Anterior cingulate cortex (tissue), 58 donors: ENCODE measurements at regions not wholly inside any gene's neighbourhood (a gene's known extent, or its start where the extent isn't known, plus 50 kb on each side); places are given as distances from the start of the nearest gene placed in this dataset.

ENCODE experiments used
- DNase-seq, 58 donors: peaks; one replicate each; lab custom pipeline; 2025; lab: John Stamatoyannopoulos, UW

DNA sequence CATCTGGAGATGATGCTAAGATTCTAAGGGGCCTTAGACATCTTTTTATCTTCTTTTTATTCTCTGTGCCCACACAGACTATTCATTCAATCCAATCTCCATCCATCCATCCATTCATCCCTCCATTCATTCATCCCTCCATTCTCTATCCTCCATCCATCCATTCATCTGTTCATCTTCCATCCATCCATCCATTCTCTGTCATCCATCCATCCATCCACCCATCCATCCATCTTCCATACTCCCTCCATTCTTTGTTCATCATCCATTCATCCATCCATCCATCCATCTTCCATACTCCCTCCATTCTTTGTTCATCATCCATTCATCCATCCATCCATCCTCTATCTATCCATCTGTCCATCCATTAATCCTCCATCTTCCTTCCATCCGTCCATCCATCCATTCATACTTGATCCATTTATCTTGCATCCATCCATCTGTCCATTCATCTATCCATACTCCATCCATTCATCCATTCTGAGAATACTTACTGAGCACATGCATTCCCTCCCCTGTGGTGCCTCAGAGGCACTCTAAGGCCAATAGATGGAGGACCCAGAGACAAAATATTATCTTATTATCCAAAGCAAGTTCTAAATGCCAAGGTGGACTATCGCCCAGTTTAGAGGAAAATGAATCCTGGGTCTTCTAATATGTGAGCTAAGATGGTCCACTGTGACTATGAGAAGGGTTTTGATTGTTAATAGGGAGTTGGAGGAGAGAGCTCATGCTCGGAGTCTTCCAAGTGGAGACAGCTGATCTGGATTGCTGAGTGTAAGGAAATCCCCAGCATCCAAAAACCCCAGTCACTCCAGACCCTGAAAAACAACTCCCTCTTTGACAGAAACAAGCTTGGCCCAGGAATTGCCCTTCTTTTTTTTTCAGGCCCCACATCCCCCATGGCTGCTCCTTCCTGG is 152.6 kb upstream of the MYCN start:
- no peak for DNase-seq

- no peak for DNase-seq
These were observed 151.9 kb upstream of the MYCN start for GRCh38 chr2:15788455-15788829.

DNA sequence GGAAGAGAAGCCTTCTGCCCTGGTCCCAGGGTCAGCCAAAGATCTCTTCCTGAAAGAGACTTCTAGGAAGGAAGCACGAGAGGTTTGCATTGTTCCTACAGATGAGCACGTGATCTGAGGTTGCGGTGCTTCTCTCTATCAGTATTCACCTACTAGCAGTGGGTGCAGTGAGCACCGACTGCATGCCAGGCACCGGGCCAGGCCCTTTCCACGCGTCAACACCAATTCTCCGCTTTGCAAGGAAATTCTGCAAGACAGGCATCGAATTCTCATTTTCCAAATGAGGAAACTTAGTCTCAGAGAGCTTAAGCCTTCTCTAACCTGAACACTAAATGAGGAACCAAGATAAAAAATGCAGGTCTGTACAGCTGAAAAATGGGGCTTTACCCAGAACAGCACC is 151.5 kb upstream of the MYCN start:
- no peak for DNase-seq

DNA sequence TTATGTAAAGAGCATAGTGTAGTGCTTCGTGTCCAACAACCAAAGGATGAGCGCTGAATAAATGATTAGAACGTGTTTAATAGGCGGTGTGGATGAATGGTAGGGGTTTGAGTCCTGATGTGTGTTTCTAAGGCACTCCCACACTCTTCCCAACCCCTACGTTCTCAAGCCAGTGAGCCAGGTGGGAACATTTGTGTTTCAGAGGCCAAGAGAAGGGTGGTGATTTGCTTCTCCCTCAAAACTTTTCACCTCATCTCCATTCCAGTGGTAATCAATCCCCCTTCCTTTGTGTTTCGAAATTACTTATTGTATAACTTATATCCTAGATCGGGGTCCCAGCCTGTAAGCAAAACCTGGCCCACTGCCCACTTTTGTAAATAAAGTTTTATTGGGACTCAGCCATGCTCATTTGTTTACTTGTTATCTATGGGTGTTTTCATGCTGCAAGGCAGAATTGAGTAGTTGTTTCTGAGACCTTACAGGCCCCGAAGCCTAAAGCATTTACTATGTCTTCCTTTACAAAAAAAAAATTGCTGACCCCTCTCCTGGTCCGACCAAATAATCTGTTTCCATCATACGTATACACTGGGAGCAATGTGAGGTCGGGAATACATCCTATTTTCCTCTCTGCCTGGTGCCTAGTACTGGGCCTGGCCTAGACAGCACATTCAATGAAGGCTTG is 150.8 kb upstream of the MYCN start:
- DNase-seq, result no peak

GRCh38 chr2:15790326-15790725 is 150.0 kb upstream of the MYCN start:
- no peak for DNase-seq

- no peak for DNase-seq
These were observed 149.5 kb upstream of the MYCN start for GRCh38 chr2:15790838-15791237.

DNA sequence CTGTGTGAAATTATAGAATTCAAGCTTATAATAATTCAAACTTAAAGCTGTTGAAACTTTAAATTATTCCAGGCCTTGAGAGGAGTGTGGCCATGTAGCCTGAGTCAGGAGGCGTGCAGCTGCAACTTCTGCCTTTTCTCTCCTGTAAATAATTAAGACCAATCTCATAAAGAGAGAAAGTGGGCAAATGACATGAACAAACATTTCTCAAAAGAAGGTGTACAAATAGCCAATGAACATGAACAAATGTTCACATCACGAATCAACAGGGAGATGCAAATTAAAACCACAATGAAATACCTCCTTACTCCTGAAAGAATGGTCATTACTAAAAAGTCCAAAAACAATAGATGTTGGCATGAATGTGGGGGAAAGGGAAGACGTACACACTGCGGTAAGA is 149.1 kb upstream of the MYCN start:
- no peak for DNase-seq

DNA sequence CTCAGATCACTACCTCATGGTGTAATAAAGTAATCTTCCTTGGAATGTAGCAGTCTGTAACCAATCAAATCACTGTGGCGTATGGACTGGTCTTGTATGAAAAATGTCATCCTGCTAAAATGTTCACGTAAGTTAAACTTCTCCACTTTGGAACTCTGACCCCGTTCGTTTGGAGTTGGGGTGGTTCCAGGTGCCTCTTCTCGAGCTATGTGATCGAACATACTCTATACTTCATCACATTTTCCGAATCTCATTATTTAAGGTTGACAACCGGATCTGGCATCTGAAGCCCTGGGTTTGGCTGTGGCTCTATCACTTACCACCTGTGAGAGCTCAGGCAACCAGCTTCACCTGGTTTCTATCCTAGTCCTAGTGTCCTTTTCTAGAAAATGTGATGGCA is 148.0 kb upstream of the MYCN start:
- DNase-seq, result no peak

DNA sequence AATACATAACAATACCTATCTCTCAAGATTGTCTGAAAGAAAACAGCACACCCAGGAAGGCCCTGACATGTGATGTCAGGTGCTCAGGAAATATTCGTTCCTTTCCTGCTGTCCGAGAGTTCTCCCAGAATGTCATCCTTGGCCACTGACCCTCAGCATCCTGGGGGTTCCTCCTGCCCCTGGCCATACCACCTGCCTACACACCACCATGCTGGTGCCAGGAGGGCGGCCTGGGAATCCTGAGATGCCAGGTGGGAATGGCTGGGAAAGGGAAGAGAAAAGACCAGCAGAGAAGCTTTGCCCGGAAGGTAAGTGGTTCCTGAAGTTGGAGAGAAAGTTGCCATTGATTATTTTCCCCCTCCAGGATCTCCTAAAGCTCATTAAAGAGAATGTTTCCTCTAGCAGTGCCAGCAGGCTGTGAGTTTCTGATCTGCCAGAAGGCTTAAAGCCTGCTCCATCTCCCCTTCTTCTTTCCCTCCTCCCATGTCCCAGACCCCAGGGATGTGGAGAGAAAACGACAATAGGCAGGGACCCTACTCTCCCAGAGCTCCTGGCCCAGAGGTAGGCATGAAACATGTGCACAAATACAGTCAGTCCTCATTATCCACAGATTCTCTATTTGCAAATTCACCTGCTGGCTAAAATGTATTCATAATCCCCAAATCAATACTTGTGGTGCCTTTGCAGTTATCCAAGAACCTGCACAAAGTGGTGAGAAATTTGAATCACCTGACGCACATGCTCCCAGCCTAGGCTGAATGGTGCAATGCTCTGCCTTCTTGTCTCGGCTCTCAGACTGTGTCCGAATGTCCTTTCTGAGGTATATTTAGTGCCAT is 147.1 kb upstream of the MYCN start:
- DNase-seq, result no peak

- no peak for DNase-seq
These were observed 146.4 kb upstream of the MYCN start for GRCh38 chr2:15793978-15794377.

GRCh38 chr2:15794608-15795134 is 145.7 kb upstream of the MYCN start:
- DNase-seq, result no peak

GRCh38 chr2:15795426-15795825 is 144.9 kb upstream of the MYCN start:
- no peak for DNase-seq

GRCh38 chr2:15796167-15796942 is 144.0 kb upstream of the MYCN start:
- no peak for DNase-seq

DNA sequence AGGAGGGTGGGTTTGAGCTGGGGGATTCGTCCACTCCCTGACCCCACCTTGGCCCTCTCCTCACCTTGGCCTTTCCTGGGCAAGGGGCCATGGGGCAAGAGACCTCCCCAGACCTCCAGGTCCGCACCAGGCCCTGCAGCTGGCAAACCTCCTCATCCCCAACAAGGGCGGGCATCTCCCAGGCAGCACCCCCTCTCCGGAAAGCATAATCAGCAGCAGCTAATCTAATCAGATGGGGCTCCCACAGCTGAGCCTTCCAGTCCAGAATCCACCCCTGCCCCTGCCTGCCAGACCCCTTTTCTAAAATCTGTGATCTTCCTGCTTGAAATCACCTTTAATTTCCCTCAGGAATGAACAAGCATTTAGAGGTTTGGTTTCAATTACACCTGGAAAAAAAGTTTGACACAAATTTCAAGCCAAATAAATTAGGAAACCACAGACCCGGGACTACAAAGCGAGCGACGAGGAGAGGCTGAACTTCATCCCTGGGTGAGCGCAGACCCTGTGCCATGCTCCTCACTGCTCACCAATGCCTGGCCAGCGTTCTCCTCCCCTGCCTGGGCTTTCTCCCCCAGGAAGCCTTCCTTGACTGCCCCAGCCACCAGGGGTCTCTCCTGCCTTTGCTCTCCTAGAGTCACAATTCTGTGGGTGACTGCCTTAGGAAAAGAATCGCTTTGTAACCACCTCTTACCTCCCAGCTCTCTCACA is 143.0 kb upstream of the MYCN start:
- DNase-seq, result no peak

GRCh38 chr2:15797939-15798281 is 142.4 kb upstream of the MYCN start:
- DNase-seq, result no peak

DNA sequence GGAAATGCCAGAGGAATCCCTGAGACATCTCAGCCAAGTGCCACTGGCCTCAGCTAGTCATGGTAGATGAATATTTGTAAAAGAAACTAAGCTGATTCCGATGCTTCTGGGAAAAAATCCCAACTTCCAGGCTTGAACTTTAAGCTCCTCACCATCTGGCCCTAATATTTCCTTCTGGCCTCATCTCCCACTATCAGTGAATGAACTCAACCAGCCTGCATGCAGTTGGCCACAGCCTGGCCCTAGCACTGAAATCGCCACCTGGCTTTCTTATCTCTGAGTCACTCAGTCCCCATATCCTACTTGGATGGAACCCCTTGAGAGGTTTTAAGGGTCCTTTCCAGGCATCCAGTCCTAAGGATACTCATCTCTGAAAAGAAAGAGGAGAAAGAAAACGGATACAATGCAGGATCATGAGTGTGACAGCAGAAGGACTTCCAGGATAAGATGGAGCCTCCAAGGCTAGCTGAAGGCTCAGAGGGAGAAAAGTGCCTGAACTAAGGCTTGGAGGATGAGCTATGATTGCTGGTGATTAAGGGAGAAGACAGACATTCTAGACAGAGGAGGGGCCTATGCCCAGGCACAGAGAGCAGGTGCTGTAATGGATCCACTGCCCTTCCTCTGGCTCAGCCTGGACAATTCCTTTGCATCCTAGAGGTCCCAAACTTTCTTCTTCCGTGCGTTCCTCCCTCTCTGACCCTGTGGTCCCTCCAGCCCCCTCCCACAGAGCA is 141.5 kb upstream of the MYCN start:
- DNase-seq, result no peak

GRCh38 chr2:15799432-15799827 is 140.9 kb upstream of the MYCN start:
- no peak for DNase-seq

DNA sequence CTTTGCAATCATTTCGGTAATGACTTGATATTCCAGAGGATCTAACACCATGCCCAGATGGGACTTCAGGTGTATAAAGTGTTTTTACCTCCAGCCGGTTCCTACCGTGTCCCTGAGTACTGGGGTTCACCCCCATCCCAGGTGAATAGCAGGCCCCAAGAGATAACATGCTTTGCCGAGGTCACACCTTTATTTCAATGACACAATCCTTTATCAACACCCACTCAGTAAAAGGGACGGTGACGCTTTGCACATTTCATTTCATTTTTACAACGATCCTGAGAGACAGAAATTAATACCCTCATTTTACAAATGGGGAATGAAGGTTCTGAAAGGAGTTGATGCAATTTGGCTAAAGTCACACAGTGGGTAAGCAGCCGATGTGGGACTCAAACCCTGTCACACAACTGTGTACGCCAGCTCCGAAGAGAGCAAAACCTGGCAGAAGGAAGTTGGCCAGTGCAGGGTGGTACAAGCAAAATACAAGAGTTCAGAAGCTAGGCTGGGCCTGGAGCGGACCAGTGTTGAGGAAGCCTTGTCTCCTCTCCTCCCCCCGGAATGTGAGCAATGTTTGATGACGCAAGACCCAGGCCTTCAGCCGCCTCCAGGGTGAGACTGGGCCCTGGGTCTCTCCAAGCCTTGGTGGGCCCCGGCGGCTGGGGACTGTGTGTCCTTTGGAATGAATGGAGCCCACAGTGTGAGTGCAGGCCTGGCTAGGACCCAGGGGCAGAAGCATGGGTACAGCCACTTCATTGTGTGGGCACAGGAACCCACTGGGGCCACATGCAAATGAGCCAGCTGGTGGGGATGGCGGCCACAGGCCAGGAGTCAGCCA is 139.6 kb upstream of the MYCN start:
- peak in 56 of 58 donors; percentile 16 to 96 (median 80) for DNase-seq
